ENCODE measurements at regions not wholly inside any gene's neighbourhood (a gene's known extent, or its start where the extent isn't known, plus 50 kb on each side); places are given as distances from the start of the nearest gene placed in this dataset.

GRCh38 chr2:241931976-241932898, 62.7 kb downstream of the RTP5 start:
- TF ChIP-seq POLR2A (IDR thresholded peaks at IDR 0.05) (no peak), EP300 (IDR thresholded peaks at IDR 0.05) (no peak), POLR2AphosphoS5 (IDR thresholded peaks at IDR 0.05) (no peak), CTCF (IDR thresholded peaks at IDR 0.05) (no peak)
- intact Hi-C loops (cut with DNase I), result no loop called here
- 82% methylated on average over 31 of the region's 31 CpGs for WGBS, 2 donors
- no peaks in the 10 kb centered on the region for H3K9me3 ChIP-seq
- peaks cover 0 to 3% (median 0%) of the 10 kb centered on the region in 3 donors for H3K27me3 ChIP-seq
- peaks cover 0 to 40% (median 35%) of the 10 kb centered on the region in 4 donors for H3K4me1 ChIP-seq
- H3K27ac ChIP-seq, result peak overlapping the region; percentile 69 to 91 (median 80)
- no peaks in the 10 kb centered on the region for H3K36me3 ChIP-seq
- no peak overlapping the region for H3K4me3 ChIP-seq
- no peak for DNase-seq

GRCh38 chr2:241932899-241933178, 63.3 kb downstream of the RTP5 start:
- WGBS, 2 donors, result 47 to 69% methylated on average over 9 of the region's 9 CpGs
- H3K27ac ChIP-seq, result peak overlapping the region; percentile 69 to 91 (median 80)
- H3K36me3 ChIP-seq, result no peaks in the 10 kb centered on the region
- no peak for DNase-seq
- H3K4me3 ChIP-seq, result no peak overlapping the region
- TF ChIP-seq EP300 (IDR thresholded peaks at IDR 0.05) (no peak), CTCF (IDR thresholded peaks at IDR 0.05) (no peak), POLR2AphosphoS5 (IDR thresholded peaks at IDR 0.05) (no peak), POLR2A (IDR thresholded peaks at IDR 0.05) (no peak)
- peaks cover 0 to 40% (median 35%) of the 10 kb centered on the region in 4 donors for H3K4me1 ChIP-seq
- no peaks in the 10 kb centered on the region for H3K27me3 ChIP-seq
- intact Hi-C loops (cut with DNase I), result no loop called here
- H3K9me3 ChIP-seq, result no peaks in the 10 kb centered on the region

GRCh38 chr2:241933179-241933911, 63.8 kb downstream of the RTP5 start:
- no peak for DNase-seq
- Histone ChIP-seq H3K36me3 (no peaks in the 10 kb centered on the region), H3K27ac (peak overlapping the region; percentile 69 to 91 (median 80)), H3K4me1 (peaks cover 0 to 40% (median 35%) of the 10 kb centered on the region in 4 donors), H3K9me3 (no peaks in the 10 kb centered on the region), H3K4me3 (peak overlapping the region in 3 of 4 donors; percentile 8 to 15 (median 9)), H3K27me3 (no peaks in the 10 kb centered on the region)
- intact Hi-C loops (cut with DNase I), result no loop called here
- TF ChIP-seq POLR2AphosphoS5 (IDR thresholded peaks at IDR 0.05), result peak in 2 of 4 donors; percentile 42 to 52
- TF ChIP-seq EP300 (IDR thresholded peaks at IDR 0.05), result peak in 1 of 4 donors; percentile 82
- no peak for TF ChIP-seq CTCF (IDR thresholded peaks at IDR 0.05)
- 15 to 53% methylated on average over 11 of the region's 11 CpGs for WGBS, 2 donors

- no peak overlapping the region for H3K4me3 ChIP-seq
- no peak overlapping the region for H3K27ac ChIP-seq
- TF ChIP-seq POLR2A (IDR thresholded peaks at IDR 0.05) (no peak), CTCF (IDR thresholded peaks at IDR 0.05) (no peak), POLR2AphosphoS5 (IDR thresholded peaks at IDR 0.05) (no peak), EP300 (IDR thresholded peaks at IDR 0.05) (no peak)
- H3K9me3 ChIP-seq, result no peaks in the 10 kb centered on the region
- no peak for DNase-seq
- H3K27me3 ChIP-seq, result no peaks in the 10 kb centered on the region
- peaks cover 0 to 40% (median 35%) of the 10 kb centered on the region in 4 donors for H3K4me1 ChIP-seq
- H3K36me3 ChIP-seq, result no peaks in the 10 kb centered on the region
- 85 to 96% methylated on average over 1 of the region's 1 CpG for WGBS, 2 donors
- intact Hi-C loops (cut with DNase I), result no loop called here
Measured at GRCh38 chr2:241935314-241935713, 65.8 kb downstream of the RTP5 start.
